ENCODE measurements at regions not wholly inside any gene's neighbourhood (a gene's known extent, or its start where the extent isn't known, plus 50 kb on each side); places are given as distances from the start of the nearest gene placed in this dataset.
"Not testable (repeated sequence)": the region's sequence is repeated elsewhere in the genome, so short reads cannot be mapped to it uniquely, and the experiment has no call there.

DNA sequence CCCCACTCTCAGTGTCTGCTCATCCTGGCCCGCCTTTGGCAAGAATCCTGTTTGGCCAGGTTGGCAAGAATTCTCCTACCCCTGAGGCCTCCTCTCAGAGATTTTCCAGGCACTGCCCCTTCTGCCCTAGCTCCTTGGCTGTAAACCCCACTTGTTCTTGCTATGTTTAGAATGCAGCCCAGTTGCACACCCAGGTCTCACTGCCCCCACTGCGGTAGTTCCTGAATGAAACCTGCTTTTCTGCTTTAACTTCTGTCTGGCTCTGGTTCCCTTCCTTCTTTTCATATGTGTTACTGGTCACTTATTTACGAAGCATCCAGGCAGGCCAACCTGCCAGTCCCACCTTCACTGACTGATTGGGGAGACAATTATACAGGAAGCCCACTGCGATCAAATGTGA, 576.9 kb downstream of the GLRX3 start:
- Histone ChIP-seq H3K4me3 (ENCODE audit: low read depth, low read length) (no peak overlapping the region), H3K27me3 (ENCODE audit: control insufficient read depth, insufficient read depth, low read length) (no peaks in the 10 kb centered on the region), H3K36me3 (ENCODE audit: control insufficient read depth, insufficient read depth, low read length) (no peaks in the 10 kb centered on the region)
- TF ChIP-seq, protein P1, sequence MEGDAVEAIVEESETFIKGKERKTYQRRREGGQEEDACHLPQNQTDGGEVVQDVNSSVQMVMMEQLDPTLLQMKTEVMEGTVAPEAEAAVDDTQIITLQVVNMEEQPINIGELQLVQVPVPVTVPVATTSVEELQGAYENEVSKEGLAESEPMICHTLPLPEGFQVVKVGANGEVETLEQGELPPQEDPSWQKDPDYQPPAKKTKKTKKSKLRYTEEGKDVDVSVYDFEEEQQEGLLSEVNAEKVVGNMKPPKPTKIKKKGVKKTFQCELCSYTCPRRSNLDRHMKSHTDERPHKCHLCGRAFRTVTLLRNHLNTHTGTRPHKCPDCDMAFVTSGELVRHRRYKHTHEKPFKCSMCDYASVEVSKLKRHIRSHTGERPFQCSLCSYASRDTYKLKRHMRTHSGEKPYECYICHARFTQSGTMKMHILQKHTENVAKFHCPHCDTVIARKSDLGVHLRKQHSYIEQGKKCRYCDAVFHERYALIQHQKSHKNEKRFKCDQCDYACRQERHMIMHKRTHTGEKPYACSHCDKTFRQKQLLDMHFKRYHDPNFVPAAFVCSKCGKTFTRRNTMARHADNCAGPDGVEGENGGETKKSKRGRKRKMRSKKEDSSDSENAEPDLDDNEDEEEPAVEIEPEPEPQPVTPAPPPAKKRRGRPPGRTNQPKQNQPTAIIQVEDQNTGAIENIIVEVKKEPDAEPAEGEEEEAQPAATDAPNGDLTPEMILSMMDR (IDR thresholded peaks at IDR 0.05; ENCODE audit: insufficient read depth, low read length, poor library complexity, severe bottlenecking), result no peak
- DNase-seq (ENCODE audit: low read depth), result no peak

DNA sequence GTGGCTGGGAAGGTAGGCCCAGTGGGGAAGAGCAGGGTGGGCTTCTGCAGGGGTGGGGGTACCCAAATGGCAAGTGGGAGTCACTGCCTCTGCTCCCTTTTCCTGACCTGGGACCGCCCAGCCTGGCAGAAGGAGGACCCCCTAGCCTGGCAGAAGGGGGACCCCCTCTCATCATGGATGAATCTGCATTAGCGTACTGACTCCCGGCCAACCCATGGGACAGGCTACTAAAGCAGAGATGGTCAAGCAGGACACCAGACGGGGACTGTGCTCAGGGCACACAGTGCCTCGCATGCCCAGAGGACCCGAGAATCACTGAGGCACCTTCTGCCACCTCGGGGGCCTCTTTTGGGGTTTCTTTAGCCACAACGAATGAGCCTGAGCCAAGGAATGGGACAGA, 577.5 kb downstream of the GLRX3 start:
- no peak for DNase-seq (ENCODE audit: low read depth)
- Histone ChIP-seq H3K27me3 (ENCODE audit: control insufficient read depth, insufficient read depth, low read length) (no peaks in the 10 kb centered on the region), H3K36me3 (ENCODE audit: control insufficient read depth, insufficient read depth, low read length) (no peaks in the 10 kb centered on the region), H3K4me3 (ENCODE audit: low read depth, low read length) (no peak overlapping the region)
- TF ChIP-seq, protein P1 (IDR thresholded peaks at IDR 0.05; ENCODE audit: insufficient read depth, low read length, poor library complexity, severe bottlenecking), result no peak

DNA sequence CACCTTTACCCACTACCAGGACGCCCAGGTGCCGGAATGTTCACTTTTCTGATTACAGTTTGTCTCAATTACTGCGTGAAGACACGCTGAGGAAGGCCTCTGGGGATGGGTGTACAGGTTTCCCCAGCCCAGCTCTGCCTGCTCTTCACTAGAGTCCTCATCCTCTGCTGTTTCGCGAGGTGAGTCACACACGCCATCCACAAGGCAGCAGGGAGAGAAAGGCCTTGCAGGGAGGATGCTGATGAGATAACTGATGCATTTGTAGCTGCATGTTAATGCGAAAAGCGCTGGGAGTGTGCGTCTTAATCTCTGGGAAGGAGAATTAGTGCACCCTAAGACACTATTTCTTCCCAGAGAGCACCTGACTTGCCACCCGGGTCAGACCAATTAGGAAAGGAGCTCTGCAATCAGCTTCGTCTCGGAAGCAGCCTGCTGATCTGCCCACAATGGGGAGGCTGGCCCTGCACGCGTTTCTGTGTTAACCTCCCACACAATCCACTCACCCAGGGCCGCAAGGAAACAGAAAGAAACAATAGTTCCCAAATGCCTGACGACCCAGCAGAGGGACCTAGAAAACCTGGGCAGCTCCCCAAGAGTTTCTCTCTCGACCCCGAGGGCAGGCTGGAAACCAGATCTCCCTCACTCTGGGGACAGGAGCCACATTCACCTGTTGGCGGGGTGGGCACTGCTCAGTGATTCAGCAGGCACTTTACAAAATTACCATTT, 578.7 kb downstream of the GLRX3 start:
- H3K36me3 ChIP-seq (ENCODE audit: control insufficient read depth, insufficient read depth, low read length), result no peaks in the 10 kb centered on the region
- TF ChIP-seq, protein P1 (IDR thresholded peaks at IDR 0.05; ENCODE audit: insufficient read depth, low read length, poor library complexity, severe bottlenecking), result no peak
- DNase-seq (ENCODE audit: low read depth), result no peak

DNA sequence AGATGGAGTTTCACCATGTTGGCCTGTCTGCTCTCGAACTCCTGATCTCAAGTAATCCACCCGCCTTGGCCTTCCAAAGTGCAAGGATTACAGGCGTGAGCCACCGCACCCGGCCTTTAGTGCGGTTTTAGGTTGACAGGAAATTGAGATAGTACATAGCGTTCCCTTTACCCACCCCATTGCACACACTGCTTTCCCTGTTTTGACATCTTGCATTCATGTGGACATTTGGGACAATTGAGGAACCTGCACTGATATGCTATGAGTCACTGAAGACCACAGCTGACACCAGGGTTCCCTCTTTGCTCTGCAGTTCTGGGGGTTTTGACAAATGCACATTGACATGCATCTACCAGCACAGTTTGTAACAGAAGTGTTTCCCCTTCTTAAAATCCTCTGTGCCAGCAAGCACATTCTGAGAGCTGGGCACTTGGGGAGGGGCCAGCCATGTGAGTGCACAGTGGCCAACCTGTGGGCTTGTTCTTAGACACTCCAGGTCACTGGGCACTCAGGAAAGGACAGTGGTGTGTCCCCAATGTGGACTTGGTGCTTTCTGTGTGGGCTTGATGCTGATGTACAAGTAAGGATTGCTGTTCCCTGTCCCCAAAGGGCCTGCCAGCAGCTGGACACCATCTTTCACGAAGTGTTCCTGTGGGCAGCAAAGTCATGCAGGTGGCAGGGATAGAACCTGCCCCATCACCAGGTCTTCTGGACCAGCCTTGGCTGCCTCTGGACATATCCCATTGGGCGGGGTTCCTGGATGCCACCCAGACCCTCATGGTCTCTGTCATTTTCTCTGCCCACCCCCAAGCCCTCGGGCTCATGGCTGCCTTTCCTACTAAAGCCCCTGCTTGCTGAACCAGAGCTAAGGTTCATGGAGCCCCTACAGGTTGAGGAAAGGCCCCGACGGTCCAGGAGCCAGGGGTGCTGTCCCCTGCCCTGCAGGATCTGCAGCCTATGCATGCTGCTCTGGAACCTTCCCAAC, 579.8 kb downstream of the GLRX3 start:
- Histone ChIP-seq H3K4me3 (ENCODE audit: low read depth, low read length) (no peak overlapping the region), H3K36me3 (ENCODE audit: control insufficient read depth, insufficient read depth, low read length) (no peaks in the 10 kb centered on the region), H3K27me3 (ENCODE audit: control insufficient read depth, insufficient read depth, low read length) (no peaks in the 10 kb centered on the region)
- no peak for DNase-seq (ENCODE audit: low read depth)
- TF ChIP-seq, protein P1 (IDR thresholded peaks at IDR 0.05; ENCODE audit: insufficient read depth, low read length, poor library complexity, severe bottlenecking), result no peak

More for the DNA sequence above, 578.7 kb downstream of the GLRX3 start:
- H3K4me3 ChIP-seq (ENCODE audit: low read depth, low read length), result no peak overlapping the region
- no peaks in the 10 kb centered on the region for H3K27me3 ChIP-seq (ENCODE audit: control insufficient read depth, insufficient read depth, low read length)

DNA sequence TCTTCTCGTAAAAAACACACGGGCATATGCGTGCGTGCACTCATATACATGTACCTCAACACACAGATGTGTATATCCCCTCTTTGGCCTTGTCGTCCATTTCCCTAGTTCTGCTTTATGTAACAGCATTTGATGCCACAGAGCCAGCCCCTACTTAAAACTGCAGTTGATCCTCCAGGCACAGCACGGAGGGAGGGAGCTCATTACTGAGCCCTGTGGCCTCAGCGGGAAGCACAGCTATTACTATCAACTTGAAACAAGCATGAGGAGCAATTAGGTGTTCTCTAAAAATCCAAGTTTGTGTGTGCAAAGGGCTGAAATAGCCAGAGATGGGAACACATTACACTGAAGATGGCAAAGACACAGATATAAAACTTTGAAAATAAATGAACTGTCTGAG, 580.9 kb downstream of the GLRX3 start:
- no peak for DNase-seq (ENCODE audit: low read depth)
- H3K27me3 ChIP-seq (ENCODE audit: control insufficient read depth, insufficient read depth, low read length), result no peaks in the 10 kb centered on the region
- TF ChIP-seq, protein P1 (IDR thresholded peaks at IDR 0.05; ENCODE audit: insufficient read depth, low read length, poor library complexity, severe bottlenecking), result no peak
- H3K4me3 ChIP-seq (ENCODE audit: low read depth, low read length), result no peak overlapping the region
- no peaks in the 10 kb centered on the region for H3K36me3 ChIP-seq (ENCODE audit: control insufficient read depth, insufficient read depth, low read length)

DNA sequence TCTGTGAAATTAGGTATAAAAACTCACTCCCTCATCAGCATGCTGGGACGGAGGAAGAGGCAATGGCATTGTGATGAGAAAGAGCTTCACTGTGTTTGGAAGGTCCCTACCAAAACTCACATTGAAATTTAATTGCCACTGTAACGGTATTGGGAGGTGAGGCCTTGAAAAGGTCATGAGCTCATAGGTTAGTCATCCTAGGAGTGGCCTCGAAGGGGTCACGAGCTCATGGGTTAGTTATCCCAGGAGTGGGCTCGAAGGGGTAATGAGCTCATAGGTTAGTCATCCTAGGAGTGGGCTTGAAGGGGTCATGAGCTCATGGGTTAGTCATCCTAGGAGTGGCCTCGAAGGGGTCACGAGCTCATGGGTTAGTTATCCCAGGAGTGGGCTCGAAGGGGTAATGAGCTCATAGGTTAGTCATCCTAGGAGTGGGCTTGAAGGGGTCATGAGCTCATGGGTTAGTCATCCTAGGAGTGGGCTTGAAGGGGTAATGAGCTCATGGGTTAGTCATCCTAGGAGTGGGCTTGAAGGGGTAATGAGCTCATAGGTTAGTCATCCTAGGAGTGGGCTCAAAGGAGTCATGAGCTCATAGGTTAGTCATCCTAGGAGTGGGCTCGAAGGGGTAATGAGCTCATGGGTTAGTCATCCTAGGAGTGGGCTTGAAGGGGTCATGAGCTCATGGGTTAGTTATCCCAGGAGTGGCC, 582.7 kb downstream of the GLRX3 start:
- DNase-seq (ENCODE audit: low read depth); H3K36me3 ChIP-seq (ENCODE audit: control insufficient read depth, insufficient read depth, low read length); H3K27me3 ChIP-seq (ENCODE audit: control insufficient read depth, insufficient read depth, low read length); H3K4me3 ChIP-seq (ENCODE audit: low read depth, low read length): not testable (repeated sequence)
